MM.1S (cell line): ENCODE measurements at regions not wholly inside any gene's neighbourhood (a gene's known extent, or its start where the extent isn't known, plus 50 kb on each side); places are given as distances from the start of the nearest gene placed in this dataset.

Source experiments
- DNase-seq: peaks from one replicate; pipeline ENCODE4 v3.0.0-alpha.2; 2015
- H2AFZ ChIP-seq: fragments of 300-600 bp; sonication (generic); 2 replicates; pipeline ENCODE4 v1.6.0; 2016; ENCODE audit warnings: antibody characterized with exemption, low read length
- H3F3A ChIP-seq: fragments of 300-600 bp; sonication (generic); 2 replicates; pipeline ENCODE4 v1.6.1; 2016; ENCODE audit warnings: mild to moderate bottlenecking, antibody characterized with exemption, low read length, moderate library complexity, mixed read lengths; ENCODE audit not compliant: insufficient read depth
- H3K27ac ChIP-seq: fragments of 300-600 bp; sonication (generic); 2 replicates; pipeline ENCODE4 v1.5.1; 2016; ENCODE audit warnings: mild to moderate bottlenecking, low read length
- H3K27me3 ChIP-seq: fragments of 300-600 bp; sonication (generic); replicated peaks from 2 replicates; pipeline ENCODE4 v1.6.0; 2016; ENCODE audit warnings: low read length; ENCODE audit not compliant: insufficient read depth
- H3K36me3 ChIP-seq: fragments of 300-600 bp; sonication (generic); replicated peaks from 2 replicates; pipeline ENCODE4 v1.6.1; 2016; ENCODE audit warnings: mild to moderate bottlenecking, low read length, mixed read lengths; ENCODE audit not compliant: insufficient read depth
- H3K4me1 ChIP-seq: fragments of 300-600 bp; sonication (generic); 2 replicates; pipeline ENCODE4 v1.6.1; 2016; ENCODE audit warnings: low read length, mixed read lengths
- H3K4me2 ChIP-seq: fragments of 300-600 bp; sonication (generic); 2 replicates; pipeline ENCODE4 v1.6.0; 2016; ENCODE audit warnings: low read depth, low read length
- H3K4me3 ChIP-seq: fragments of 300-600 bp; sonication (generic); 2 replicates; pipeline ENCODE4 v1.5.1; 2016; ENCODE audit warnings: low read length, mixed read lengths
- H3K79me2 ChIP-seq: fragments of 300-600 bp; sonication (generic); 2 replicates; pipeline ENCODE4 v1.6.1; 2016; ENCODE audit warnings: mixed run types, low read length, mixed read lengths
- H3K9ac ChIP-seq: fragments of 300-600 bp; sonication (generic); 2 replicates; pipeline ENCODE4 v1.6.1; 2016; ENCODE audit warnings: low read length, mixed read lengths
- H3K9me2 ChIP-seq: fragments of 300-600 bp; sonication (generic); replicated peaks from 2 replicates; pipeline ENCODE4 v1.6.1; 2016; ENCODE audit warnings: mild to moderate bottlenecking, low read length, mixed read lengths; ENCODE audit not compliant: insufficient read depth
- H3K9me3 ChIP-seq: fragments of 300-600 bp; sonication (generic); replicated peaks from 2 replicates; pipeline ENCODE4 v1.6.1; 2016; ENCODE audit warnings: mild to moderate bottlenecking, low read length, mixed read lengths; ENCODE audit not compliant: insufficient read depth
- H4K20me1 ChIP-seq: fragments of 300-600 bp; sonication (generic); 2 replicates; pipeline ENCODE4 v1.6.1; 2016; ENCODE audit warnings: mild to moderate bottlenecking, low read length, moderate library complexity, mixed read lengths; ENCODE audit not compliant: insufficient read depth
- EZH2 ChIP-seq: fragments of 300-600 bp; sonication (generic); optimal IDR thresholded peaks from 2 replicates; pipeline ENCODE3; 2017; ENCODE audit warnings: low read depth, mild to moderate bottlenecking, antibody characterized with exemption, low read length, mixed read lengths
- EZH2phosphoT487 ChIP-seq: fragments of 300-600 bp; sonication (generic); IDR thresholded peaks from 2 replicates; pipeline ENCODE4 v1.6.1; 2018; ENCODE audit warnings: antibody characterized with exemption, low read length
- TF ChIP-seq, protein P1 (sequence below): fragments of 300-600 bp; sonication (generic); IDR thresholded peaks from 2 replicates; pipeline ENCODE4 v1.5.1; 2016; ENCODE audit warnings: antibody characterized with exemption, low read length, mixed read lengths

DNA sequence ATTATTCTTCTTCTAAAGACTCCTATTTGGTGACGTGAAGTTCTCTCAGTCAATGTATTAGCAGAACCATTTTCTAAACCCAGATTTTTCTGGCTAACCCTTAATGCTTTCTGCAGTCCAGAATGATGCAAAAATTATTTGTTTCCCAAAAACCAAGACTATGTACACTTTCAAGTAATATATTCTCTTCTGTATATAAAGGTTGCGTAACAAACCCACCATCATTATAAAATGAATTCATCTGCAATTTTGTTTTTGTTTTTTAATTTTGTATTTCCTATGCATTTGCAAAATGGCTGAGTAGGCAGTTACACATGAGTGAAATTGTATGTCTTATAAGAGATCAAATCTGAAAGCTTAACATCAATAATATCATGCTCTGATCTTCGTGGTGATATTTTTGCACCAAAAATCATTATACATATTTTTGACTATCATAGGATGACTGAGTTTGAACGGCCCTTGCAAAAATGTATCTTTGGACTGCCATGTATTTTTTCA is 593.6 kb downstream of the ZIC1 start:
- no peak overlapping the region for H3K27ac ChIP-seq
- no peaks in the 10 kb centered on the region for H3K27me3 ChIP-seq
- no peaks in the 10 kb centered on the region for H3K9me2 ChIP-seq
- H3K36me3 ChIP-seq, result no peaks in the 10 kb centered on the region
- H3K9ac ChIP-seq, result no peak overlapping the region
- no peaks in the 10 kb centered on the region for H3F3A ChIP-seq
- H3K4me3 ChIP-seq, result no peak overlapping the region
- DNase-seq, result no peak
- no peak overlapping the region for H2AFZ ChIP-seq
- no peaks in the 10 kb centered on the region for H3K79me2 ChIP-seq
- H3K4me2 ChIP-seq, result no peak overlapping the region
- no peaks in the 10 kb centered on the region for H4K20me1 ChIP-seq
- TF ChIP-seq EZH2, result no peak
- TF ChIP-seq, protein P1, sequence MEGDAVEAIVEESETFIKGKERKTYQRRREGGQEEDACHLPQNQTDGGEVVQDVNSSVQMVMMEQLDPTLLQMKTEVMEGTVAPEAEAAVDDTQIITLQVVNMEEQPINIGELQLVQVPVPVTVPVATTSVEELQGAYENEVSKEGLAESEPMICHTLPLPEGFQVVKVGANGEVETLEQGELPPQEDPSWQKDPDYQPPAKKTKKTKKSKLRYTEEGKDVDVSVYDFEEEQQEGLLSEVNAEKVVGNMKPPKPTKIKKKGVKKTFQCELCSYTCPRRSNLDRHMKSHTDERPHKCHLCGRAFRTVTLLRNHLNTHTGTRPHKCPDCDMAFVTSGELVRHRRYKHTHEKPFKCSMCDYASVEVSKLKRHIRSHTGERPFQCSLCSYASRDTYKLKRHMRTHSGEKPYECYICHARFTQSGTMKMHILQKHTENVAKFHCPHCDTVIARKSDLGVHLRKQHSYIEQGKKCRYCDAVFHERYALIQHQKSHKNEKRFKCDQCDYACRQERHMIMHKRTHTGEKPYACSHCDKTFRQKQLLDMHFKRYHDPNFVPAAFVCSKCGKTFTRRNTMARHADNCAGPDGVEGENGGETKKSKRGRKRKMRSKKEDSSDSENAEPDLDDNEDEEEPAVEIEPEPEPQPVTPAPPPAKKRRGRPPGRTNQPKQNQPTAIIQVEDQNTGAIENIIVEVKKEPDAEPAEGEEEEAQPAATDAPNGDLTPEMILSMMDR, result no peak
- TF ChIP-seq EZH2phosphoT487, result no peak
- H3K9me3 ChIP-seq, result no peaks in the 10 kb centered on the region
- no peaks in the 10 kb centered on the region for H3K4me1 ChIP-seq

GRCh38 chr3:148004331-148004730 is 595.2 kb downstream of the ZIC1 start:
- TF ChIP-seq EZH2 (no peak), EZH2phosphoT487 (no peak)
- Histone ChIP-seq H3K9me2 (no peaks in the 10 kb centered on the region), H3K27ac (no peak overlapping the region), H4K20me1 (no peaks in the 10 kb centered on the region), H3K9me3 (no peaks in the 10 kb centered on the region), H3K4me1 (no peaks in the 10 kb centered on the region), H3K79me2 (no peaks in the 10 kb centered on the region), H2AFZ (no peak overlapping the region), H3K27me3 (no peaks in the 10 kb centered on the region), H3K36me3 (no peaks in the 10 kb centered on the region), H3K4me3 (no peak overlapping the region), H3K4me2 (no peak overlapping the region), H3K9ac (no peak overlapping the region), H3F3A (no peaks in the 10 kb centered on the region)
- DNase-seq, result no peak

GRCh38 chr3:148005456-148005855 is 596.3 kb downstream of the ZIC1 start:
- Histone ChIP-seq H3K9ac (no peak overlapping the region), H4K20me1 (no peaks in the 10 kb centered on the region), H3K9me2 (no peaks in the 10 kb centered on the region), H3K27ac (no peak overlapping the region), H3K4me1 (no peaks in the 10 kb centered on the region), H3K9me3 (no peaks in the 10 kb centered on the region), H3F3A (no peaks in the 10 kb centered on the region), H3K27me3 (no peaks in the 10 kb centered on the region), H3K36me3 (no peaks in the 10 kb centered on the region), H3K79me2 (no peaks in the 10 kb centered on the region), H3K4me2 (no peak overlapping the region), H3K4me3 (no peak overlapping the region), H2AFZ (no peak overlapping the region)
- no peak for DNase-seq
- TF ChIP-seq EZH2phosphoT487 (no peak), EZH2 (no peak)

DNA sequence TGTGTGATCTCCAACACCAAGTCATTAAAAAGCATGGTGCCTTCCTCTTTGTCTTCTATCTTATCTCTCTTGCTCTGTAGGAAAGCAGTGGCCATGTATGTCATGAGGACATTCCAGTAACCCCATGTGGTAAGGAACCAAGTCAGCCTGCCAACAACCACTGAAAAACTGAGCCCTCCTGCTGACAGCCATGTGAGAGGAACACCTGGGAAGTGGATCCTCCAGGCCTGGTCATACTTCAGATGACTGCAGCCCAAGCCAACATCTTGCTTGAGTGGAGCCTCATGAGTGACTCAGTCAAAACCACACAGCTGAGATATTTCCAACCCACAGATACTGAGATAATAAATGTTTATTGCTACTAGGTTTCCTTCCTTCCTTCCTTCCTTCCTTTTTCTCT is 597.3 kb downstream of the ZIC1 start:
- H3K9me2 ChIP-seq, result no peaks in the 10 kb centered on the region
- no peaks in the 10 kb centered on the region for H3K36me3 ChIP-seq
- no peaks in the 10 kb centered on the region for H3K4me1 ChIP-seq

More for the DNA sequence above, 597.3 kb downstream of the ZIC1 start:
- H3K79me2 ChIP-seq, result no peaks in the 10 kb centered on the region
- H3K27me3 ChIP-seq, result no peaks in the 10 kb centered on the region
- H3K4me2 ChIP-seq, result no peak overlapping the region
- no peak overlapping the region for H3K9ac ChIP-seq
- TF ChIP-seq EZH2phosphoT487, result no peak
- TF ChIP-seq, protein P1, result no peak
- no peak for TF ChIP-seq EZH2
- no peaks in the 10 kb centered on the region for H3K9me3 ChIP-seq
- DNase-seq, result peak; percentile 7
- H2AFZ ChIP-seq, result no peak overlapping the region
- no peak overlapping the region for H3K4me3 ChIP-seq
- H3F3A ChIP-seq, result no peaks in the 10 kb centered on the region
- H4K20me1 ChIP-seq, result no peaks in the 10 kb centered on the region
- H3K27ac ChIP-seq, result no peak overlapping the region
